ENCODE measurements at regions not wholly inside any gene's neighbourhood (a gene's known extent, or its start where the extent isn't known, plus 50 kb on each side); places are given as distances from the start of the nearest gene placed in this dataset.

GRCh38 chr12:127223731-127224130 is 1043.2 kb upstream of the TMEM132C start:
- H3K27ac Mint-ChIP-seq: no peak overlapping the region
- no peaks in the 10 kb centered on the region for H3K4me1 ChIP-seq (ENCODE audit: control insufficient read depth in 2 of 2, insufficient read depth in 2 of 2, low read length in 2 of 2)
- no peak overlapping the region for H3K27ac ChIP-seq (ENCODE audit: low read length in 2 of 2)
- H3K9me3 ChIP-seq (ENCODE audit: control extremely low read depth in 1 of 3, control insufficient read depth in 2 of 3, insufficient read depth in 1 of 3, low read length in 2 of 3): peaks cover 0 to 12% (median 0%) of the 10 kb centered on the region in 3 donors
- ChIA-PET POLR2A (no interaction called here), CTCF (no interaction called here)
- no peaks in the 10 kb centered on the region for H3K4me1 Mint-ChIP-seq
- ATAC-seq (ENCODE audit: low read depth) (no peak), DNase-seq (no peak)
- intact Hi-C loops (cut with micrococcal nuclease): no loop called here
- no peaks in the 10 kb centered on the region for H3K79me2 ChIP-seq (ENCODE audit: control insufficient read depth, insufficient read depth, low read length)
- H4K20me1 ChIP-seq (ENCODE audit: control insufficient read depth, insufficient read depth, low read length, poor library complexity, severe bottlenecking): no peaks in the 10 kb centered on the region
- no peak overlapping the region for H3K9ac ChIP-seq (ENCODE audit: low read length)
- H3K27me3 ChIP-seq (replicated peaks in 1 of 4; ENCODE audit: control extremely low read depth in 1 of 4, control insufficient read depth in 3 of 4, insufficient read depth in 4 of 4, low read length in 3 of 4): no peaks in the 10 kb centered on the region
- H2AFZ ChIP-seq (ENCODE audit: insufficient read depth, low read depth, low read length, poor library complexity, severe bottlenecking): no peak overlapping the region
- WGBS (ENCODE audit: insufficient coverage): 78% methylated on average over 2 of the region's 3 CpGs
- no peaks in the 10 kb centered on the region for H3K27me3 Mint-ChIP-seq
- no peak for TF ChIP-seq CTCF (IDR thresholded peaks at IDR 0.05)
- TF ChIP-seq EZH2 (IDR thresholded peaks at IDR 0.05; ENCODE audit: borderline replicate concordance, insufficient read depth, low read depth, low read length, poor library complexity, severe bottlenecking): no peak
- no peaks in the 10 kb centered on the region for H3K36me3 ChIP-seq (replicated peaks in 1 of 2; ENCODE audit: control extremely low read depth in 1 of 2, control insufficient read depth in 1 of 2, extremely low read depth in 1 of 2, insufficient read depth in 2 of 2, low read length in 1 of 2)
- H3K4me2 ChIP-seq (replicated peaks; ENCODE audit: low read depth, low read length, poor library complexity, severe bottlenecking): no peak overlapping the region
- no peak overlapping the region for H3K4me3 Mint-ChIP-seq
- no peaks in the 10 kb centered on the region for H3K9me3 Mint-ChIP-seq (ENCODE audit: insufficient read depth)
- no peak overlapping the region for H3K4me3 ChIP-seq (ENCODE audit: control extremely low read depth in 1 of 5, extremely low read depth in 1 of 5, insufficient read depth in 1 of 5, low read depth in 2 of 5, low read length in 4 of 5)

GRCh38 chr12:127230843-127231260 is 1036.1 kb upstream of the TMEM132C start:
- Histone ChIP-seq H3K4me1 (ENCODE audit: control insufficient read depth in 2 of 2, insufficient read depth in 2 of 2, low read length in 2 of 2) (no peaks in the 10 kb centered on the region), H3K4me3 (ENCODE audit: control extremely low read depth in 1 of 5, extremely low read depth in 1 of 5, insufficient read depth in 1 of 5, low read depth in 2 of 5, low read length in 4 of 5) (no peak overlapping the region), H3K27ac (ENCODE audit: low read length in 2 of 2) (no peak overlapping the region), H3K9me3 (ENCODE audit: control extremely low read depth in 1 of 3, control insufficient read depth in 2 of 3, insufficient read depth in 1 of 3, low read length in 2 of 3) (peaks cover 0 to 12% (median 0%) of the 10 kb centered on the region in 3 donors), H3K27me3 (replicated peaks in 1 of 4; ENCODE audit: control extremely low read depth in 1 of 4, control insufficient read depth in 3 of 4, insufficient read depth in 4 of 4, low read length in 3 of 4) (no peaks in the 10 kb centered on the region), H3K9ac (ENCODE audit: low read length) (no peak overlapping the region), H4K20me1 (ENCODE audit: control insufficient read depth, insufficient read depth, low read length, poor library complexity, severe bottlenecking) (no peaks in the 10 kb centered on the region), H3K79me2 (ENCODE audit: control insufficient read depth, insufficient read depth, low read length) (no peaks in the 10 kb centered on the region), H3K36me3 (replicated peaks in 1 of 2; ENCODE audit: control extremely low read depth in 1 of 2, control insufficient read depth in 1 of 2, extremely low read depth in 1 of 2, insufficient read depth in 2 of 2, low read length in 1 of 2) (no peaks in the 10 kb centered on the region), H3K4me2 (replicated peaks; ENCODE audit: low read depth, low read length, poor library complexity, severe bottlenecking) (no peak overlapping the region), H2AFZ (ENCODE audit: insufficient read depth, low read depth, low read length, poor library complexity, severe bottlenecking) (no peak overlapping the region)
- Mint-ChIP-seq H3K27me3 (no peaks in the 10 kb centered on the region), H3K9me3 (ENCODE audit: insufficient read depth) (peaks cover 2% of the 10 kb centered on the region), H3K4me3 (no peak overlapping the region), H3K27ac (no peak overlapping the region), H3K4me1 (no peaks in the 10 kb centered on the region)
- no peak for ATAC-seq (ENCODE audit: low read depth)
- no peak for DNase-seq
- CTCF ChIA-PET: no interaction called here
- 91% methylated on average over 4 of the region's 6 CpGs for WGBS (ENCODE audit: insufficient coverage)
- no peak for TF ChIP-seq CTCF (IDR thresholded peaks at IDR 0.05)
- no peak for TF ChIP-seq EZH2 (IDR thresholded peaks at IDR 0.05; ENCODE audit: borderline replicate concordance, insufficient read depth, low read depth, low read length, poor library complexity, severe bottlenecking)
- intact Hi-C loops (cut with micrococcal nuclease): no loop called here
- POLR2A ChIA-PET: no interaction called here

Data from B cell (primary cell).